ENCODE measurements at regions not wholly inside any gene's neighbourhood (a gene's known extent, or its start where the extent isn't known, plus 50 kb on each side); places are given as distances from the start of the nearest gene placed in this dataset.

DNA sequence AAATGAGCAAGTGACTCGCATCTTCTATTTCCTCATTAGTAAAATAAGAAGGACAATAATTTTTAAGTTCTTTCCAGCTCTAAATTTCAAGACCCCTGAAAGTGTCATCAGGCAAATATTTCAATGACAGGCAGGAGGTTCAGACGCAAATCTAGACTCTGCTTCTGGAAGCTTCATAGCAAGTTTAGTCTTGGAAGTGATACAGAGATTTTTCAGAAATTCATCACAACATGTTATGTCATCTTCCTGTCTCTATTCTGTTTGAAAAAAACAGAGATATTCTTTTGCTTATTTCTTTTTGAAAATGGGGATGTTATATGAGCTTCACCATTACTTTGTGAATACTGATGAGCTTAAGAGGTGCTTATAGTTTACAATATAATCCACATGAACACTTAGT is 74.0 kb downstream of the C3orf85 start:
- DNase-seq (ENCODE audit: low read depth in 4 of 4, low spot score in 3 of 4): no peak

GRCh38 chr3:109211941-109212340 is 75.4 kb downstream of the C3orf85 start:
- DNase-seq (ENCODE audit: low read depth in 4 of 4, low spot score in 3 of 4): no peak

DNA sequence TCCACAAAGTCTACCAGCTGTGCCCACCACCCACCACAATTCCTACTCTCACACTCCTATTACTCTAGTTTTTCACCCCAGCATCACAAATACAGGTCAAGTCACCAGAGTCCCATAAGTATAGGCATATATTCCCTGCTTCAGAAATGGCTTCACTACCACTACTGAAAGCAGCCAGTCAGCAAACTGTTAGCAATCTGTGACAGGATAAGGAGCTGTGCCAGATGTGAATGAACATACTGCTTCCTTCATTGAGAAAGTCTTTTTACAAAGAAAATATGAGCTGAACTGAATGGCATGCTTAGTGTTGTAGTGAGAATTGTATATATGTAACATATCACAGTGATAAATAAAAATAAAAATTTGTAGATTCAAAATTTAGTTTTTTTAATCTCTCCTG is 76.8 kb downstream of the C3orf85 start:
- DNase-seq (ENCODE audit: low read depth in 4 of 4, low spot score in 3 of 4): no peak

GRCh38 chr3:109224333-109224732 is 87.8 kb downstream of the C3orf85 start:
- no peak for DNase-seq (ENCODE audit: low read depth in 4 of 4, low spot score in 3 of 4)

GRCh38 chr3:109225516-109225915 is 89.0 kb downstream of the C3orf85 start:
- DNase-seq (ENCODE audit: low read depth in 4 of 4, low spot score in 3 of 4): peak in 1 of 4 donors; percentile 5

GRCh38 chr3:109228391-109229080 is 87.8 kb downstream of the DPPA2 start:
- no peak for DNase-seq (ENCODE audit: low read depth in 4 of 4, low spot score in 3 of 4)

DNA sequence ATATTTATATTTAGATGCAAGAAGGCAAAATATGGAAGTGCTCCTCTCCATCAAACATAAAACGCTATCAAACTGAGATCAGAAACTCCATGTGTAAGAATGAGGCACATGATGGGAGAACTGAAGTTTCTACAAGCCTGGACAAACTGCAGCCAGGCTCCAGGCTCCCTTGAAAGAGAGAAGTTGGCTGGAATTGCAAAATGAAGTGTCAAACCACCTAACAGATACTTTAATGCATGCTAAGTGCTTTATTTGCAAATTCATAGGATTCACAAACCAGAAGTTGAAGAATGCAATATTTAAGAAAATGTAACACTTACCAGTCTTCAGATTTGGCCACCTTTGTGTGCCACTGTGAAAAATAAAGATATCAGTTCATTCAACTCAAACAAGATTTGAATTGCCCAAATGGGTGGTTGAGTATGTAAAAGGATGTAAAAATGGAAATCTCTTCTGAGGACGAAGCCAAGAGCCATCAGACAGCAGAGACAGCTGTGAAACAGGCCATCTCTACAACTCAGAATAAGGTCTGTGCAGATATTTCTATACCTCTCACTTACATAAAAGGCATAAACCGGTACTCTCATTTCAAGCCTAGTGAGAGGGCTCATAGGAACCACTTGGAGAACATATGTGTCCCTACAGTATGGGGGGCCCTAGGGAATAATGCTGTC is 87.0 kb downstream of the DPPA2 start:
- DNase-seq (ENCODE audit: low read depth in 4 of 4, low spot score in 3 of 4): no peak

- DNase-seq (ENCODE audit: low read depth in 4 of 4, low spot score in 3 of 4): no peak
Measured at GRCh38 chr3:109234300-109234699, 82.0 kb downstream of the DPPA2 start.

DNA sequence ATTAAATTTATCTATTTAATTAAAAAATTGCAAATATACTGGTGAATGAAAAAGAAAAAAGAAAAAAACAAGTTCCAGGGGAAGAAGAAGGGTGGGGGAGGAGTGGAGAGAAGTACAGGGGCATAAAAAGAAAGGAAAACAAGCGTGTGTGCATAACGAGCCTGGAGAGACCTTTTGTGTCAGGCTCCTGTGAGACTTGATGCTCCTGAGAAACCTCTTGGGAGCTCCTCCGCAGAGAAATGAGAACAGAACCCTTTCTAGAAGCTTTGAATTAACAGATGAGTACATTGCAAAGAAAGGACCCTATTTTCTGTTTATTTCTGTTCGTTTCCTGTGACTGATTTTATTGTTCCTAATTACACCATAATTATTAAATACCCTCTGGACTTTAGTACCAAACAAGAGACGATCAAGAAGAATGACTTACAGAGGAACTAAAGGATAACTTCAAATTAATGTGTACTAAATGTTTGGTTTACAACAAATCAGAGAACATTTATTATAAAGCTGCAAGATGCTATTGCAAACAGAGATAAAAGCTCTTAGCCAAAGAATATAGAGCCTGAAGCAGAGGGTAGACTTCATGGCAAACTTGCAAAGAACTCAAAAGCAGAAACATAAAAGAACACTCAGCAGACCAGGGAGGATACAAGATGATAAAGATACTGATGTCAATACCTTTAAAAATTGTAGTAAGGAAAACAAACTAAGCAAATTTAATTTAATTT is 74.7 kb downstream of the DPPA2 start:
- peak in 2 of 4 donors; percentile 41 to 46 for DNase-seq (ENCODE audit: low read depth in 4 of 4, low spot score in 3 of 4)

GRCh38 chr3:109242187-109242523 is 74.2 kb downstream of the DPPA2 start:
- peak in 1 of 4 donors; percentile 35 for DNase-seq (ENCODE audit: low read depth in 4 of 4, low spot score in 3 of 4)

All from left renal pelvis (tissue), 4 donors.